AG09309 (cell line): ENCODE measurements at regions not wholly inside any gene's neighbourhood (a gene's known extent, or its start where the extent isn't known, plus 50 kb on each side); places are given as distances from the start of the nearest gene placed in this dataset.

Experiments
- DNase-seq: peaks from one replicate; pipeline ENCODE4 v3.0.0-alpha.2; 2010; ENCODE audit warnings: low read depth
- H3K4me3 ChIP-seq: 2 replicates; pipeline ENCODE4 v1.5.1; 2011; ENCODE audit warnings: mild to moderate bottlenecking, low read depth, low read length, moderate library complexity; ENCODE audit not compliant: control insufficient read depth
- TF ChIP-seq, protein P1 (sequence below): IDR thresholded peaks from 2 replicates; pipeline ENCODE4 v1.5.1; 2011; ENCODE audit warnings: mild to moderate bottlenecking, low read depth, low read length, inconsistent platforms; ENCODE audit not compliant: insufficient read depth, control insufficient read depth; ENCODE audit errors: missing control alignments

DNA sequence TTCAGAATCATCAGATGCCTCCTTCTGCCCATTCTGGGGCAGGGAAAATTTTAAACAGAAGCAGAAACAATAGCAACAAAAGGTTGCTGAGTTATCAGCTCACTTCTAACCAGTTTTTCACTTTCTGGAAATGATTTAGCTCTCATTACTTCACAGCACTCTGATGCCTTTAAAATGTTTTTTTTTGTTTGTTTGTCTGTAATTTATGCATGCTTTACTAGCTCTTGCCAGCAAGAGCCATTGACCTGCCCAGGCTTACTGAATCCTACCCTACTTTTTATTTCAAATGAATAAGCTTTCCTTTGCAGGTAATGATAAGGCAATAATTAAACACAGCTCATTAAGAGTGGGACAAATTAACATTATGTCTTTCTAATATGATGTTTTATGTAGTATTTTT, 466.1 kb upstream of the NOVA1 start:
- DNase-seq: no peak
- TF ChIP-seq, protein P1, sequence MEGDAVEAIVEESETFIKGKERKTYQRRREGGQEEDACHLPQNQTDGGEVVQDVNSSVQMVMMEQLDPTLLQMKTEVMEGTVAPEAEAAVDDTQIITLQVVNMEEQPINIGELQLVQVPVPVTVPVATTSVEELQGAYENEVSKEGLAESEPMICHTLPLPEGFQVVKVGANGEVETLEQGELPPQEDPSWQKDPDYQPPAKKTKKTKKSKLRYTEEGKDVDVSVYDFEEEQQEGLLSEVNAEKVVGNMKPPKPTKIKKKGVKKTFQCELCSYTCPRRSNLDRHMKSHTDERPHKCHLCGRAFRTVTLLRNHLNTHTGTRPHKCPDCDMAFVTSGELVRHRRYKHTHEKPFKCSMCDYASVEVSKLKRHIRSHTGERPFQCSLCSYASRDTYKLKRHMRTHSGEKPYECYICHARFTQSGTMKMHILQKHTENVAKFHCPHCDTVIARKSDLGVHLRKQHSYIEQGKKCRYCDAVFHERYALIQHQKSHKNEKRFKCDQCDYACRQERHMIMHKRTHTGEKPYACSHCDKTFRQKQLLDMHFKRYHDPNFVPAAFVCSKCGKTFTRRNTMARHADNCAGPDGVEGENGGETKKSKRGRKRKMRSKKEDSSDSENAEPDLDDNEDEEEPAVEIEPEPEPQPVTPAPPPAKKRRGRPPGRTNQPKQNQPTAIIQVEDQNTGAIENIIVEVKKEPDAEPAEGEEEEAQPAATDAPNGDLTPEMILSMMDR: no peak
- H3K4me3 ChIP-seq: no peak overlapping the region

DNA sequence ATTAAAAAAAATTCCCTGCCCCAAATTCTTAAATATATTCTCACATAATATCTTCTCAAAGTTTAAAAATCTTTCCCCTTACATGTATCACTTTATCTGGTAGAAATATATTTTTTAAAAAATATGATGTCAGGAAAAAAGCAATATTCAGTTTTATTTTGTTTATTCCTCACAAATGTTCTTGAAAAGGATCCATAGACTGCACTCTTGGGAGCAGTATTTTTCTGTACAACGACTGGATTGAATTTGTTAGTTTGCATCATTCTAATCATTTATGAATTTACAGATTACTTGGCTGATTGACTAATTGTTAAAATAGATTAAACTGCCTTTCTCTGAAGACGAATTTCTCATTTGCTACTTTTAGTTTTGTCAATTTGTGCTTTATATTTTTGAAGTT, 468.1 kb upstream of the NOVA1 start:
- DNase-seq: no peak
- H3K4me3 ChIP-seq: no peak overlapping the region
- TF ChIP-seq, protein P1: no peak

DNA sequence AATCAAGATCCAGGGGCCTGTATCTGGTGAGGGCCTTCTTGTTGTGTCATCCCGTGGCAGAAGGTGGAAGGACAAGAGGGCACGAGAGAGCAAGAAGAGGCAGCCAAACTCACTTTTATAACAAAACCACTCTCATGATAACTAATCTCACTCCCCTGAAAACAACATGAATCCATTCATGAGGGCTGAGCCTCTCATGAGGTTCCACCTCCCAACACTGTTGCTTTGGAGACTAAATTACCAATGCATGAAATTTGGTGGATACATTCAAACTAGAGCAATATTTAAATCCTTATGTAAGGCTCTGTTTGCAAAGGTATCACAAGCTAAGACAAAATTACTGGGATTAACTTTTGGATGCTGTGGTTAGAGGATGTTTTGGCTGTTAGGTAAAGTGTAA, 470.1 kb upstream of the NOVA1 start:
- no peak for DNase-seq
- TF ChIP-seq, protein P1: no peak
- no peak overlapping the region for H3K4me3 ChIP-seq

DNA sequence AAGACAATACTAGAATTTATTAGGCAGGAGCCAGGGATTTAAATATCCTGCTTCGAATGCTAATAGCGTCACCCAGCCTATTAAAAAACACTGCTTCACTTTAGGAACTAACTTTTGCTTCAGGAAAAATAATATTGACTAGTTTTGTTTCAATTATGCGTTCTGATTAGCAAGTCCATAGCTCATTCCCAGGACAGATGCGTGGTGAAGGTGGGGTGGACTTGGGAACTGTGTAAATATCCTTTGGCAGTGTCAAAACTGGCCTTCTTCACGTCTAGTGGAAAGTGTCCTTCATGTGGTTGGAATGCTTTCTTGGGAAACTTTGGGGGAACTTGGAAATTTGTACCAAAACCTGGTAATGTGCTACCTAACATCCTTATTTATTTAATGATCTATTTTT, 474.8 kb upstream of the NOVA1 start:
- DNase-seq: no peak
- TF ChIP-seq, protein P1: no peak
- no peak overlapping the region for H3K4me3 ChIP-seq

DNA sequence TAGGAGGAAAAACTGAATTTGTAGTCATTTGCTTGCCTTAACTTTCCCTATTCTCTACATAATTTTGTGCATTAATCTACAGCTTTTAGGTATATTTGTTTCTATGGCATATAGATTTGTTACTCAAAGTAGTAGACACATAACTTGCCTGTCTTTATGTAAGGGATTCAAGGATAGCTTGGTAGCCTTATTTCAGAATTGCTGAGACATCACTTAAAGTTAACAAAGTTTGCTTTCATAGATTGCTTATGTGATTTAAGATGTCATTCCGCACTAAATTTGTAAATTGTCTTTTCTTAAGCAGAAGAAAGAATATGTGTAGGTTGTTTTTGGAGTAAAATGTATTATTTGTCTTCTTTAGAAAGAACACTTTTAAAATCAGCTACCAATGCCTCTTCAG, 477.7 kb upstream of the NOVA1 start:
- no peak for DNase-seq
- TF ChIP-seq, protein P1: no peak
- H3K4me3 ChIP-seq: no peak overlapping the region

DNA sequence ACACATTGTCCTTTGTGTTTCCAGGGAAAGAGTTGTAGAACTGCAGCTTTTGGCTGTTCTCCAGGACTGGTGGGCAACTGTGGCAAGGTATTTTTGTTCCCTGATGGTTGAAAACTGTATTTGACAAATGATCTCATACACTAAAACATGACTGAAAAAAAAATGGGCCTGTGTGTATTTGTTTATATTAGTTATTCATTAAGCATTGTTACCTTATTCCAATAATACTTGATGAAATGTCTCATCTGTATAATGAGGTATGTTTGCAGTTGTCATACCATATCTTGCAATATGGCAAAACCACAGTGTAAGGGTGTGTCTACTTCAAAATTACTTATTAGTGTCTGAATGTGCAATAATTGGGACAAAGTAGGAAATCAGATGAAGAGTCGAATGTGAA, 479.4 kb upstream of the NOVA1 start:
- TF ChIP-seq, protein P1: no peak
- DNase-seq: no peak
- H3K4me3 ChIP-seq: no peak overlapping the region

DNA sequence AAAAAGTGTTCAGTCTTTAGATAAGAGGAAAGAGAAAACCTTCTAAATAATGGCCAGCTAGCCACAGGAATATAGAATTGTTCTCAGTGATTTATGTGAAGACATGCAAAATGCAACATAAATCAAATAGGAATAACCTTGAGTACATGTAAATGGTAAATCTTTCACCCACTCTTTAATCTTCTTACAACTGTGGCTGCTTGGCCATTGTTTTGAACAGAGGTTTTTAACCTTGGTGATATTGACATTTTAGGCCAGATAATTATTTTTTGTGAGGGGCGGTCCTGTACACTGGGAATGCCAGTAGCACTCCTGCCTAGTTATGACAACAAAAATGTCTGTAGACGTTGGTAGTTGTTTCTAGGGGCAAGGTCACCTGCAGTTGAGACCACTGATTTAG, 479.9 kb upstream of the NOVA1 start:
- H3K4me3 ChIP-seq: no peak overlapping the region
- DNase-seq: no peak
- TF ChIP-seq, protein P1: no peak
